GM23338 (cell line): ENCODE measurements at regions not wholly inside any gene's neighbourhood (a gene's known extent, or its start where the extent isn't known, plus 50 kb on each side); places are given as distances from the start of the nearest gene placed in this dataset.

Source experiments
- ATAC-seq: fragments of 200-7000 bp; cut with Tn5 transposase; 3 replicates; pipeline ENCODE4 v1.9.1; 2020
- DNase-seq: peaks from one replicate; pipeline ENCODE4 v3.0.0-alpha.2; 2015; ENCODE audit warnings: low spot score
- H2AFZ ChIP-seq: fragments of 200-600 bp; sonication (generic); 2 replicates; pipeline ENCODE4 v1.8.0; 2016; ENCODE audit warnings: antibody characterized with exemption, mild to moderate bottlenecking, moderate library complexity
- H3F3A ChIP-seq: fragments of 200-600 bp; sonication (generic); replicated peaks from 2 replicates; pipeline ENCODE4 v1.8.0; 2017; ENCODE audit warnings: antibody characterized with exemption, mixed run types, low read depth
- H3K27ac ChIP-seq: fragments of 200-600 bp; sonication (generic); 2 replicates; pipeline ENCODE4 v1.6.1; 2016; ENCODE audit warnings: low read depth
- H3K27me3 ChIP-seq: fragments of 200-600 bp; sonication (generic); 2 replicates; pipeline ENCODE4 v1.8.0; 2016; ENCODE audit warnings: mild to moderate bottlenecking, mixed run types, moderate library complexity; ENCODE audit not compliant: insufficient read depth
- H3K36me3 ChIP-seq: fragments of 200-600 bp; sonication (generic); 2 replicates; pipeline ENCODE4 v1.8.0; 2016; ENCODE audit warnings: mild to moderate bottlenecking; ENCODE audit not compliant: insufficient read depth
- H3K4me1 ChIP-seq: fragments of 200-600 bp; sonication (generic); 2 replicates; pipeline ENCODE4 v1.8.0; 2016; ENCODE audit warnings: mild to moderate bottlenecking, moderate library complexity; ENCODE audit not compliant: insufficient read depth
- H3K4me2 ChIP-seq: fragments of 200-600 bp; sonication (generic); 2 replicates; pipeline ENCODE4 v1.7.1; 2017; ENCODE audit warnings: mixed run types
- H3K4me3 ChIP-seq: fragments of 200-600 bp; sonication (generic); 2 replicates; pipeline ENCODE4 v1.6.1; 2016; ENCODE audit warnings: mixed run types
- H3K79me2 ChIP-seq: fragments of 200-600 bp; sonication (generic); replicated peaks from 2 replicates; pipeline ENCODE4 v1.8.0; 2017; ENCODE audit warnings: mild to moderate bottlenecking; ENCODE audit not compliant: insufficient read depth
- H3K9me2 ChIP-seq: fragments of 200-600 bp; sonication (generic); 2 replicates; pipeline ENCODE4 v1.8.0; 2017; ENCODE audit not compliant: insufficient read depth
- H4K20me1 ChIP-seq: fragments of 200-600 bp; sonication (generic); replicated peaks from 2 replicates; pipeline ENCODE4 v1.8.0; 2017; ENCODE audit warnings: mild to moderate bottlenecking; ENCODE audit not compliant: insufficient read depth
- H3K27ac Mint-ChIP-seq: 2 replicates; pipeline ENCODE4 v1.8.0; 2020; ENCODE audit warnings: inconsistent platforms, mild to moderate bottlenecking, moderate library complexity, mixed read lengths
- H3K27me3 Mint-ChIP-seq: 3 replicates; pipeline ENCODE4 v1.8.0; 2022; ENCODE audit warnings: low read depth, mild to moderate bottlenecking, moderate library complexity, mixed read lengths, inconsistent platforms; ENCODE audit not compliant: insufficient read depth, poor library complexity
- H3K36me3 Mint-ChIP-seq: 3 replicates; pipeline ENCODE4 v1.8.0; 2021; ENCODE audit warnings: low read depth, mild to moderate bottlenecking, inconsistent platforms, moderate library complexity, mixed read lengths
- H3K4me1 Mint-ChIP-seq: 3 replicates; pipeline ENCODE4 v1.8.0; 2020; ENCODE audit warnings: mild to moderate bottlenecking, inconsistent platforms, mixed read lengths
- H3K4me3 Mint-ChIP-seq: 3 replicates; pipeline ENCODE4 v1.8.0; 2021; ENCODE audit warnings: moderate library complexity, mild to moderate bottlenecking, inconsistent platforms, mixed read lengths
- H3K9me3 Mint-ChIP-seq: 3 replicates; pipeline ENCODE4 v1.8.0; 2020; ENCODE audit warnings: moderate library complexity, mild to moderate bottlenecking, inconsistent platforms, mixed read lengths
- CREB1 ChIP-seq: fragments of 250-450 bp; sonication (Bioruptor Pico); IDR thresholded peaks from 2 replicates; pipeline ENCODE4 v1.5.0; 2020; ENCODE audit warnings: low read depth, mild to moderate bottlenecking, moderate library complexity
- EZH2 ChIP-seq: fragments of 200-600 bp; sonication (generic); IDR thresholded peaks from one replicate; pipeline ENCODE4 v1.8.0; 2017; ENCODE audit warnings: antibody characterized with exemption, mild to moderate bottlenecking, low read depth; ENCODE audit not compliant: unreplicated experiment
- EZH2phosphoT487 ChIP-seq: fragments of 200-600 bp; sonication (generic); IDR thresholded peaks from one replicate; pipeline ENCODE4 v1.8.1; 2018; ENCODE audit warnings: antibody characterized with exemption; ENCODE audit not compliant: unreplicated experiment
- JUNB ChIP-seq: IDR thresholded peaks from one replicate; pipeline ENCODE4 v1.6.1; 2016; ENCODE audit warnings: antibody characterized with exemption; ENCODE audit not compliant: unreplicated experiment
- NANOG ChIP-seq: IDR thresholded peaks from 2 replicates; pipeline ENCODE4 v1.6.1; 2016; ENCODE audit warnings: antibody characterized with exemption, borderline replicate concordance
- POLR2AphosphoS5 ChIP-seq: IDR thresholded peaks from 2 replicates; pipeline ENCODE4 v1.6.1; 2016; ENCODE audit warnings: antibody characterized with exemption, low read depth
- STAT1 ChIP-seq: IDR thresholded peaks from one replicate; pipeline ENCODE4 v1.6.1; 2016; ENCODE audit warnings: antibody characterized with exemption; ENCODE audit not compliant: unreplicated experiment
- ZNF114 ChIP-seq: fragments of 250-450 bp; sonication (Bioruptor Pico); IDR thresholded peaks from 2 replicates; pipeline ENCODE4 v1.5.0; 2020; ENCODE audit warnings: mild to moderate bottlenecking, moderate library complexity
- ZNF331 ChIP-seq: fragments of 250-450 bp; sonication (Bioruptor Pico); IDR thresholded peaks from 2 replicates; pipeline ENCODE4 v1.5.0; 2020; ENCODE audit warnings: low read depth, mild to moderate bottlenecking, moderate library complexity
- TF ChIP-seq, protein P1 (sequence below): IDR thresholded peaks from one replicate; pipeline ENCODE4 v1.6.1; 2018; ENCODE audit warnings: antibody characterized with exemption; ENCODE audit not compliant: unreplicated experiment
- TF ChIP-seq, protein P2 (sequence below): fragments of 250-450 bp; sonication (Bioruptor Pico); IDR thresholded peaks from 2 replicates; pipeline ENCODE4 v1.5.0; 2020; ENCODE audit warnings: mild to moderate bottlenecking, moderate library complexity
- TF ChIP-seq, protein P3 (sequence below): IDR thresholded peaks from 2 replicates; pipeline ENCODE4 v1.6.1; 2016; ENCODE audit warnings: antibody characterized with exemption
- TF ChIP-seq, protein P4 (sequence below), 2 experiments: fragments of 200-600 bp in 1 of 2; sonication (generic) in 1 of 2; conservative IDR thresholded peaks; 2 replicates each; pipeline versions ENCODE4 v1.5.1 to v1.6.1; 2016 to 2017; ENCODE audit warnings: antibody characterized with exemption in 2 of 2, low read depth in 2 of 2, mild to moderate bottlenecking in 2 of 2, moderate library complexity in 1 of 2

DNA sequence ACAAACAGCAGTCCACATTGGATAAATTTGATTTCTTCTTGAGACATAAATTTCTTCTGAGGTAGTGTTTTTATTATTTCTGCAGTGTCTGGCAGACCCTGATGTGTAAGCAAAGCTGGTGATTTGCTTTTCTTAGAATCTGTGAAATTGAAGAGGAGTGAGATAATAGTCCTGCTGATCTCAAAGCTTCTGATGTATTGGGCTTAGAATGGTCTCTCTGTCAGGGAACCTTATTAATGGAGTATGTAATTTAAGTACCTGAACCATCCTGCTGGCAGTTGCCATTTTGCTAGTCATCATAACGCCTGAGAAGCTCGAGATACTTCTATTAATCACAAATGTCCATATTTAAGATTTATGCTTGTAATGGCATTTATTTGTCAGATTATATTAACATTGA, 464.5 kb upstream of the PRICKLE1 start:
- no peak overlapping the region for H3K4me2 ChIP-seq
- ATAC-seq (no peak), DNase-seq (no peak)
- no peaks in the 10 kb centered on the region for H3K27me3 ChIP-seq
- no peak overlapping the region for H3K27ac Mint-ChIP-seq
- H3F3A ChIP-seq, result no peaks in the 10 kb centered on the region
- H3K79me2 ChIP-seq, result no peaks in the 10 kb centered on the region
- H4K20me1 ChIP-seq, result no peaks in the 10 kb centered on the region
- H3K4me1 Mint-ChIP-seq, result peaks cover 9% of the 10 kb centered on the region
- H3K9me2 ChIP-seq, result peaks cover 4% of the 10 kb centered on the region; the same call in 1 of the 2 replicates
- TF ChIP-seq, protein P1, sequence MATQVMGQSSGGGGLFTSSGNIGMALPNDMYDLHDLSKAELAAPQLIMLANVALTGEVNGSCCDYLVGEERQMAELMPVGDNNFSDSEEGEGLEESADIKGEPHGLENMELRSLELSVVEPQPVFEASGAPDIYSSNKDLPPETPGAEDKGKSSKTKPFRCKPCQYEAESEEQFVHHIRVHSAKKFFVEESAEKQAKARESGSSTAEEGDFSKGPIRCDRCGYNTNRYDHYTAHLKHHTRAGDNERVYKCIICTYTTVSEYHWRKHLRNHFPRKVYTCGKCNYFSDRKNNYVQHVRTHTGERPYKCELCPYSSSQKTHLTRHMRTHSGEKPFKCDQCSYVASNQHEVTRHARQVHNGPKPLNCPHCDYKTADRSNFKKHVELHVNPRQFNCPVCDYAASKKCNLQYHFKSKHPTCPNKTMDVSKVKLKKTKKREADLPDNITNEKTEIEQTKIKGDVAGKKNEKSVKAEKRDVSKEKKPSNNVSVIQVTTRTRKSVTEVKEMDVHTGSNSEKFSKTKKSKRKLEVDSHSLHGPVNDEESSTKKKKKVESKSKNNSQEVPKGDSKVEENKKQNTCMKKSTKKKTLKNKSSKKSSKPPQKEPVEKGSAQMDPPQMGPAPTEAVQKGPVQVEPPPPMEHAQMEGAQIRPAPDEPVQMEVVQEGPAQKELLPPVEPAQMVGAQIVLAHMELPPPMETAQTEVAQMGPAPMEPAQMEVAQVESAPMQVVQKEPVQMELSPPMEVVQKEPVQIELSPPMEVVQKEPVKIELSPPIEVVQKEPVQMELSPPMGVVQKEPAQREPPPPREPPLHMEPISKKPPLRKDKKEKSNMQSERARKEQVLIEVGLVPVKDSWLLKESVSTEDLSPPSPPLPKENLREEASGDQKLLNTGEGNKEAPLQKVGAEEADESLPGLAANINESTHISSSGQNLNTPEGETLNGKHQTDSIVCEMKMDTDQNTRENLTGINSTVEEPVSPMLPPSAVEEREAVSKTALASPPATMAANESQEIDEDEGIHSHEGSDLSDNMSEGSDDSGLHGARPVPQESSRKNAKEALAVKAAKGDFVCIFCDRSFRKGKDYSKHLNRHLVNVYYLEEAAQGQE, result no peak
- TF ChIP-seq, protein P2, sequence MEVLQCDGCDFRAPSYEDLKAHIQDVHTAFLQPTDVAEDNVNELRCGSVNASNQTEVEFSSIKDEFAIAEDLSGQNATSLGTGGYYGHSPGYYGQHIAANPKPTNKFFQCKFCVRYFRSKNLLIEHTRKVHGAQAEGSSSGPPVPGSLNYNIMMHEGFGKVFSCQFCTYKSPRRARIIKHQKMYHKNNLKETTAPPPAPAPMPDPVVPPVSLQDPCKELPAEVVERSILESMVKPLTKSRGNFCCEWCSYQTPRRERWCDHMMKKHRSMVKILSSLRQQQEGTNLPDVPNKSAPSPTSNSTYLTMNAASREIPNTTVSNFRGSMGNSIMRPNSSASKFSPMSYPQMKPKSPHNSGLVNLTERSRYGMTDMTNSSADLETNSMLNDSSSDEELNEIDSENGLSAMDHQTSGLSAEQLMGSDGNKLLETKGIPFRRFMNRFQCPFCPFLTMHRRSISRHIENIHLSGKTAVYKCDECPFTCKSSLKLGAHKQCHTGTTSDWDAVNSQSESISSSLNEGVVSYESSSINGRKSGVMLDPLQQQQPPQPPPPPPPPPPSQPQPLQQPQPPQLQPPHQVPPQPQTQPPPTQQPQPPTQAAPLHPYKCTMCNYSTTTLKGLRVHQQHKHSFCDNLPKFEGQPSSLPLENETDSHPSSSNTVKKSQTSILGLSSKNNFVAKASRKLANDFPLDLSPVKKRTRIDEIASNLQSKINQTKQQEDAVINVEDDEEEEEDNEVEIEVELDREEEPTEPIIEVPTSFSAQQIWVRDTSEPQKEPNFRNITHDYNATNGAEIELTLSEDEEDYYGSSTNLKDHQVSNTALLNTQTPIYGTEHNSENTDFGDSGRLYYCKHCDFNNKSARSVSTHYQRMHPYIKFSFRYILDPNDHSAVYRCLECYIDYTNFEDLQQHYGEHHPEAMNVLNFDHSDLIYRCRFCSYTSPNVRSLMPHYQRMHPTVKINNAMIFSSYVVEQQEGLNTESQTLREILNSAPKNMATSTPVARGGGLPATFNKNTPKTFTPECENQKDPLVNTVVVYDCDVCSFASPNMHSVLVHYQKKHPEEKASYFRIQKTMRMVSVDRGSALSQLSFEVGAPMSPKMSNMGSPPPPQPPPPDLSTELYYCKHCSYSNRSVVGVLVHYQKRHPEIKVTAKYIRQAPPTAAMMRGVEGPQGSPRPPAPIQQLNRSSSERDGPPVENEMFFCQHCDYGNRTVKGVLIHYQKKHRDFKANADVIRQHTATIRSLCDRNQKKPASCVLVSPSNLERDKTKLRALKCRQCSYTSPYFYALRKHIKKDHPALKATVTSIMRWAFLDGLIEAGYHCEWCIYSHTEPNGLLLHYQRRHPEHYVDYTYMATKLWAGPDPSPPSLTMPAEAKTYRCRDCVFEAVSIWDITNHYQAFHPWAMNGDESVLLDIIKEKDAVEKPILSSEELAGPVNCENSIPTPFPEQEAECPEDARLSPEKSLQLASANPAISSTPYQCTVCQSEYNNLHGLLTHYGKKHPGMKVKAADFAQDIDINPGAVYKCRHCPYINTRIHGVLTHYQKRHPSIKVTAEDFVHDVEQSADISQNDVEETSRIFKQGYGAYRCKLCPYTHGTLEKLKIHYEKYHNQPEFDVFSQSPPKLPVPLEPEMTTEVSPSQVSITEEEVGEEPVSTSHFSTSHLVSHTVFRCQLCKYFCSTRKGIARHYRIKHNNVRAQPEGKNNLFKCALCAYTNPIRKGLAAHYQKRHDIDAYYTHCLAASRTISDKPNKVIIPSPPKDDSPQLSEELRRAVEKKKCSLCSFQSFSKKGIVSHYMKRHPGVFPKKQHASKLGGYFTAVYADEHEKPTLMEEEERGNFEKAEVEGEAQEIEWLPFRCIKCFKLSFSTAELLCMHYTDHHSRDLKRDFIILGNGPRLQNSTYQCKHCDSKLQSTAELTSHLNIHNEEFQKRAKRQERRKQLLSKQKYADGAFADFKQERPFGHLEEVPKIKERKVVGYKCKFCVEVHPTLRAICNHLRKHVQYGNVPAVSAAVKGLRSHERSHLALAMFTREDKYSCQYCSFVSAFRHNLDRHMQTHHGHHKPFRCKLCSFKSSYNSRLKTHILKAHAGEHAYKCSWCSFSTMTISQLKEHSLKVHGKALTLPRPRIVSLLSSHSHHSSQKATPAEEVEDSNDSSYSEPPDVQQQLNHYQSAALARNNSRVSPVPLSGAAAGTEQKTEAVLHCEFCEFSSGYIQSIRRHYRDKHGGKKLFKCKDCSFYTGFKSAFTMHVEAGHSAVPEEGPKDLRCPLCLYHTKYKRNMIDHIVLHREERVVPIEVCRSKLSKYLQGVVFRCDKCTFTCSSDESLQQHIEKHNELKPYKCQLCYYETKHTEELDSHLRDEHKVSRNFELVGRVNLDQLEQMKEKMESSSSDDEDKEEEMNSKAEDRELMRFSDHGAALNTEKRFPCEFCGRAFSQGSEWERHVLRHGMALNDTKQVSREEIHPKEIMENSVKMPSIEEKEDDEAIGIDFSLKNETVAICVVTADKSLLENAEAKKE, result no peak
- TF ChIP-seq ZNF331 (CRISPR knock-in tag) (no peak), ZNF114 (no peak), NANOG (no peak), JUNB (no peak), CREB1 (CRISPR knock-in tag) (no peak), EZH2 (no peak), STAT1 (no peak), EZH2phosphoT487 (no peak), POLR2AphosphoS5 (no peak)
- TF ChIP-seq, protein P3, sequence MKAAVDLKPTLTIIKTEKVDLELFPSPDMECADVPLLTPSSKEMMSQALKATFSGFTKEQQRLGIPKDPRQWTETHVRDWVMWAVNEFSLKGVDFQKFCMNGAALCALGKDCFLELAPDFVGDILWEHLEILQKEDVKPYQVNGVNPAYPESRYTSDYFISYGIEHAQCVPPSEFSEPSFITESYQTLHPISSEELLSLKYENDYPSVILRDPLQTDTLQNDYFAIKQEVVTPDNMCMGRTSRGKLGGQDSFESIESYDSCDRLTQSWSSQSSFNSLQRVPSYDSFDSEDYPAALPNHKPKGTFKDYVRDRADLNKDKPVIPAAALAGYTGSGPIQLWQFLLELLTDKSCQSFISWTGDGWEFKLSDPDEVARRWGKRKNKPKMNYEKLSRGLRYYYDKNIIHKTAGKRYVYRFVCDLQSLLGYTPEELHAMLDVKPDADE, result no peak
- TF ChIP-seq, protein P4, sequence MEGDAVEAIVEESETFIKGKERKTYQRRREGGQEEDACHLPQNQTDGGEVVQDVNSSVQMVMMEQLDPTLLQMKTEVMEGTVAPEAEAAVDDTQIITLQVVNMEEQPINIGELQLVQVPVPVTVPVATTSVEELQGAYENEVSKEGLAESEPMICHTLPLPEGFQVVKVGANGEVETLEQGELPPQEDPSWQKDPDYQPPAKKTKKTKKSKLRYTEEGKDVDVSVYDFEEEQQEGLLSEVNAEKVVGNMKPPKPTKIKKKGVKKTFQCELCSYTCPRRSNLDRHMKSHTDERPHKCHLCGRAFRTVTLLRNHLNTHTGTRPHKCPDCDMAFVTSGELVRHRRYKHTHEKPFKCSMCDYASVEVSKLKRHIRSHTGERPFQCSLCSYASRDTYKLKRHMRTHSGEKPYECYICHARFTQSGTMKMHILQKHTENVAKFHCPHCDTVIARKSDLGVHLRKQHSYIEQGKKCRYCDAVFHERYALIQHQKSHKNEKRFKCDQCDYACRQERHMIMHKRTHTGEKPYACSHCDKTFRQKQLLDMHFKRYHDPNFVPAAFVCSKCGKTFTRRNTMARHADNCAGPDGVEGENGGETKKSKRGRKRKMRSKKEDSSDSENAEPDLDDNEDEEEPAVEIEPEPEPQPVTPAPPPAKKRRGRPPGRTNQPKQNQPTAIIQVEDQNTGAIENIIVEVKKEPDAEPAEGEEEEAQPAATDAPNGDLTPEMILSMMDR (conservative IDR thresholded peaks at IDR 0.05; ENCODE audit: low read depth in 2 of 2), result no peak
- H2AFZ ChIP-seq, result no peak overlapping the region
- H3K36me3 Mint-ChIP-seq, result no peaks in the 10 kb centered on the region
- H3K27ac ChIP-seq, result no peak overlapping the region
- no peak overlapping the region for H3K4me3 ChIP-seq
- no peaks in the 10 kb centered on the region for H3K9me3 Mint-ChIP-seq
- peaks cover 3% of the 10 kb centered on the region for H3K27me3 Mint-ChIP-seq
- no peaks in the 10 kb centered on the region for H3K36me3 ChIP-seq
- no peaks in the 10 kb centered on the region; the same call in 1 of the 2 replicates for H3K4me1 ChIP-seq
- no peak overlapping the region for H3K4me3 Mint-ChIP-seq
